ENCODE measurements at regions not wholly inside any gene's neighbourhood (a gene's known extent, or its start where the extent isn't known, plus 50 kb on each side); places are given as distances from the start of the nearest gene placed in this dataset.

- TF ChIP-seq ZFX (IDR thresholded peaks at IDR 0.05) (no peak), CTCF (conservative IDR thresholded peaks at IDR 0.05) (no peak)
Observed at GRCh38 chr1:221317537-221317936, 424.4 kb downstream of the DUSP10 start.

GRCh38 chr1:221327954-221328353 is 413.9 kb downstream of the DUSP10 start:
- TF ChIP-seq CTCF (conservative IDR thresholded peaks at IDR 0.05) = no peak
- no peak for TF ChIP-seq ZFX (IDR thresholded peaks at IDR 0.05)
- H3K27ac ChIP-seq = no peak overlapping the region

More at GRCh38 chr1:221317537-221317936, 424.4 kb downstream of the DUSP10 start:
- H3K27ac ChIP-seq = no peak overlapping the region

GRCh38 chr1:221328371-221328770 is 413.5 kb downstream of the DUSP10 start:
- TF ChIP-seq CTCF (conservative IDR thresholded peaks at IDR 0.05) (no peak), ZFX (IDR thresholded peaks at IDR 0.05) (no peak)
- no peak overlapping the region for H3K27ac ChIP-seq

GRCh38 chr1:221331273-221332183 is 410.4 kb downstream of the DUSP10 start:
- no peak overlapping the region for H3K27ac ChIP-seq
- no peak for TF ChIP-seq CTCF (conservative IDR thresholded peaks at IDR 0.05)
- no peak for TF ChIP-seq ZFX (IDR thresholded peaks at IDR 0.05)

GRCh38 chr1:221334062-221334461 is 407.8 kb downstream of the DUSP10 start:
- TF ChIP-seq ZFX (IDR thresholded peaks at IDR 0.05) (no peak), CTCF (conservative IDR thresholded peaks at IDR 0.05) (no peak)
- H3K27ac ChIP-seq = peak overlapping the region; percentile 27; the same call in 1 of the 2 replicates

- H3K27ac ChIP-seq = no peak overlapping the region; the same call in 1 of the 2 replicates
- TF ChIP-seq ZFX (IDR thresholded peaks at IDR 0.05) (no peak), CTCF (conservative IDR thresholded peaks at IDR 0.05) (no peak)
Observed at GRCh38 chr1:221335161-221336101, 406.5 kb downstream of the DUSP10 start.
